HEK293T (cell line): ENCODE measurements at regions not wholly inside any gene's neighbourhood (a gene's known extent, or its start where the extent isn't known, plus 50 kb on each side); places are given as distances from the start of the nearest gene placed in this dataset.

ENCODE experiments used
- BHLHE40 ChIP-seq: fragments of 450-650 bp; IDR thresholded peaks from 2 replicates; pipeline ENCODE4 v1.6.1; 2016; ENCODE audit warnings: mild to moderate bottlenecking, moderate library complexity, borderline replicate concordance
- ELF4 ChIP-seq: fragments of 450-650 bp; IDR thresholded peaks from 2 replicates; pipeline ENCODE4 v1.6.1; 2017; ENCODE audit warnings: antibody characterized with exemption
- FOXA1 ChIP-seq: fragments of 450-650 bp; IDR thresholded peaks from 2 replicates; pipeline ENCODE4 v1.6.1; 2016; ENCODE audit warnings: mild to moderate bottlenecking
- FOXK2 ChIP-seq: fragments of 450-650 bp; IDR thresholded peaks from 2 replicates; pipeline ENCODE4 v1.6.1; 2016; ENCODE audit warnings: mild to moderate bottlenecking
- L3MBTL2 ChIP-seq: fragments of 450-650 bp; conservative IDR thresholded peaks from 2 replicates; pipeline ENCODE4 v1.6.1; 2016; ENCODE audit warnings: mild to moderate bottlenecking
- SP1 ChIP-seq: fragments of 450-650 bp; IDR thresholded peaks from 2 replicates; pipeline ENCODE4 v1.6.1; 2017
- SUZ12 ChIP-seq: fragments of 450-650 bp; IDR thresholded peaks from 2 replicates; pipeline ENCODE4 v1.6.1; 2016; ENCODE audit warnings: mild to moderate bottlenecking
- TARDBP ChIP-seq: fragments of 450-650 bp; IDR thresholded peaks from 2 replicates; pipeline ENCODE4 v1.6.1; 2016

GRCh38 chrX:84873176-84873575 is 130.5 kb upstream of the APOOL start:
- TF ChIP-seq SUZ12 (no peak), SP1 (no peak), BHLHE40 (no peak), FOXK2 (no peak), FOXA1 (no peak), ELF4 (no peak), TARDBP (no peak), L3MBTL2 (no peak)
